MM.1S (cell line): ENCODE measurements at regions not wholly inside any gene's neighbourhood (a gene's known extent, or its start where the extent isn't known, plus 50 kb on each side); places are given as distances from the start of the nearest gene placed in this dataset.

Experiments
- DNase-seq: peaks from one replicate; pipeline ENCODE4 v3.0.0-alpha.2; 2015
- H2AFZ ChIP-seq: fragments of 300-600 bp; sonication (generic); 2 replicates; pipeline ENCODE4 v1.6.0; 2016; ENCODE audit warnings: antibody characterized with exemption, low read length
- H3F3A ChIP-seq: fragments of 300-600 bp; sonication (generic); 2 replicates; pipeline ENCODE4 v1.6.1; 2016; ENCODE audit warnings: mild to moderate bottlenecking, antibody characterized with exemption, low read length, moderate library complexity, mixed read lengths; ENCODE audit not compliant: insufficient read depth
- H3K27ac ChIP-seq: fragments of 300-600 bp; sonication (generic); 2 replicates; pipeline ENCODE4 v1.5.1; 2016; ENCODE audit warnings: mild to moderate bottlenecking, low read length
- H3K27me3 ChIP-seq: fragments of 300-600 bp; sonication (generic); replicated peaks from 2 replicates; pipeline ENCODE4 v1.6.0; 2016; ENCODE audit warnings: low read length; ENCODE audit not compliant: insufficient read depth
- H3K36me3 ChIP-seq: fragments of 300-600 bp; sonication (generic); replicated peaks from 2 replicates; pipeline ENCODE4 v1.6.1; 2016; ENCODE audit warnings: mild to moderate bottlenecking, low read length, mixed read lengths; ENCODE audit not compliant: insufficient read depth
- H3K4me1 ChIP-seq: fragments of 300-600 bp; sonication (generic); 2 replicates; pipeline ENCODE4 v1.6.1; 2016; ENCODE audit warnings: low read length, mixed read lengths
- H3K4me2 ChIP-seq: fragments of 300-600 bp; sonication (generic); 2 replicates; pipeline ENCODE4 v1.6.0; 2016; ENCODE audit warnings: low read depth, low read length
- H3K4me3 ChIP-seq: fragments of 300-600 bp; sonication (generic); 2 replicates; pipeline ENCODE4 v1.5.1; 2016; ENCODE audit warnings: low read length, mixed read lengths
- H3K79me2 ChIP-seq: fragments of 300-600 bp; sonication (generic); 2 replicates; pipeline ENCODE4 v1.6.1; 2016; ENCODE audit warnings: mixed run types, low read length, mixed read lengths
- H3K9ac ChIP-seq: fragments of 300-600 bp; sonication (generic); 2 replicates; pipeline ENCODE4 v1.6.1; 2016; ENCODE audit warnings: low read length, mixed read lengths
- H3K9me2 ChIP-seq: fragments of 300-600 bp; sonication (generic); replicated peaks from 2 replicates; pipeline ENCODE4 v1.6.1; 2016; ENCODE audit warnings: mild to moderate bottlenecking, low read length, mixed read lengths; ENCODE audit not compliant: insufficient read depth
- H3K9me3 ChIP-seq: fragments of 300-600 bp; sonication (generic); replicated peaks from 2 replicates; pipeline ENCODE4 v1.6.1; 2016; ENCODE audit warnings: mild to moderate bottlenecking, low read length, mixed read lengths; ENCODE audit not compliant: insufficient read depth
- H4K20me1 ChIP-seq: fragments of 300-600 bp; sonication (generic); 2 replicates; pipeline ENCODE4 v1.6.1; 2016; ENCODE audit warnings: mild to moderate bottlenecking, low read length, moderate library complexity, mixed read lengths; ENCODE audit not compliant: insufficient read depth
- CTCF ChIP-seq: fragments of 300-600 bp; sonication (generic); IDR thresholded peaks from 2 replicates; pipeline ENCODE4 v1.5.1; 2016; ENCODE audit warnings: antibody characterized with exemption, low read length, mixed read lengths
- EZH2 ChIP-seq: fragments of 300-600 bp; sonication (generic); optimal IDR thresholded peaks from 2 replicates; pipeline ENCODE3; 2017; ENCODE audit warnings: low read depth, mild to moderate bottlenecking, antibody characterized with exemption, low read length, mixed read lengths
- EZH2phosphoT487 ChIP-seq: fragments of 300-600 bp; sonication (generic); IDR thresholded peaks from 2 replicates; pipeline ENCODE4 v1.6.1; 2018; ENCODE audit warnings: antibody characterized with exemption, low read length

- Histone ChIP-seq H3K79me2 (no peaks in the 10 kb centered on the region), H3K27ac (no peak overlapping the region), H4K20me1 (no peaks in the 10 kb centered on the region), H2AFZ (no peak overlapping the region), H3K9me2 (no peaks in the 10 kb centered on the region), H3K9me3 (no peaks in the 10 kb centered on the region), H3F3A (no peaks in the 10 kb centered on the region), H3K4me3 (no peak overlapping the region), H3K9ac (no peak overlapping the region), H3K4me2 (no peak overlapping the region), H3K4me1 (no peaks in the 10 kb centered on the region), H3K27me3 (no peaks in the 10 kb centered on the region), H3K36me3 (no peaks in the 10 kb centered on the region)
- TF ChIP-seq EZH2phosphoT487 (no peak), EZH2 (no peak), CTCF (no peak)
- no peak for DNase-seq
Observed at GRCh38 chr6:166826264-166826663, 130.1 kb downstream of the RNASET2 start.

- H3K27ac ChIP-seq, result no peak overlapping the region
- H2AFZ ChIP-seq, result no peak overlapping the region
- no peaks in the 10 kb centered on the region for H4K20me1 ChIP-seq
- no peak for DNase-seq
- no peak overlapping the region for H3K4me2 ChIP-seq
- no peak overlapping the region for H3K4me3 ChIP-seq
- no peaks in the 10 kb centered on the region for H3F3A ChIP-seq
- TF ChIP-seq EZH2phosphoT487 (no peak), CTCF (no peak), EZH2 (no peak)
- H3K9me3 ChIP-seq, result no peaks in the 10 kb centered on the region
- no peaks in the 10 kb centered on the region for H3K9me2 ChIP-seq
- H3K9ac ChIP-seq, result no peak overlapping the region
- H3K27me3 ChIP-seq, result no peaks in the 10 kb centered on the region
- H3K79me2 ChIP-seq, result no peaks in the 10 kb centered on the region
- H3K4me1 ChIP-seq, result no peaks in the 10 kb centered on the region
- H3K36me3 ChIP-seq, result no peaks in the 10 kb centered on the region
Observed at GRCh38 chr6:166825553-166826145, 130.7 kb downstream of the RNASET2 start.

GRCh38 chr6:166824880-166825250 lies 131.5 kb downstream of the RNASET2 start:
- H3F3A ChIP-seq, result no peaks in the 10 kb centered on the region
- no peak overlapping the region for H3K4me2 ChIP-seq
- no peaks in the 10 kb centered on the region for H3K36me3 ChIP-seq
- H2AFZ ChIP-seq, result no peak overlapping the region
- H3K4me1 ChIP-seq, result no peaks in the 10 kb centered on the region
- H3K79me2 ChIP-seq, result no peaks in the 10 kb centered on the region
- H3K4me3 ChIP-seq, result no peak overlapping the region
- H3K9me2 ChIP-seq, result no peaks in the 10 kb centered on the region
- no peaks in the 10 kb centered on the region for H3K9me3 ChIP-seq
- no peaks in the 10 kb centered on the region for H4K20me1 ChIP-seq
- no peak overlapping the region for H3K27ac ChIP-seq
- DNase-seq, result no peak
- TF ChIP-seq EZH2, result no peak
- H3K9ac ChIP-seq, result no peak overlapping the region
- H3K27me3 ChIP-seq, result no peaks in the 10 kb centered on the region

GRCh38 chr6:166824146-166824879 lies 132.0 kb downstream of the RNASET2 start:
- Histone ChIP-seq H3K9ac (no peak overlapping the region), H3F3A (no peaks in the 10 kb centered on the region), H3K36me3 (no peaks in the 10 kb centered on the region), H4K20me1 (no peaks in the 10 kb centered on the region), H3K9me2 (no peaks in the 10 kb centered on the region), H3K4me2 (no peak overlapping the region), H2AFZ (no peak overlapping the region), H3K79me2 (no peaks in the 10 kb centered on the region), H3K27ac (no peak overlapping the region), H3K4me1 (no peaks in the 10 kb centered on the region), H3K4me3 (no peak overlapping the region), H3K27me3 (no peaks in the 10 kb centered on the region), H3K9me3 (no peaks in the 10 kb centered on the region)
- no peak for DNase-seq
- no peak for TF ChIP-seq EZH2phosphoT487
